Panc1 (cell line): ENCODE measurements at regions not wholly inside any gene's neighbourhood (a gene's known extent, or its start where the extent isn't known, plus 50 kb on each side); places are given as distances from the start of the nearest gene placed in this dataset.
"Not testable (repeated sequence)": the region's sequence is repeated elsewhere in the genome, so short reads cannot be mapped to it uniquely, and the experiment has no call there.

Source experiments
- ATAC-seq: fragments of 200-7000 bp; cut with Tn5 transposase; 2 replicates; pipeline ENCODE4 v1.9.1; 2020; ENCODE audit warnings: mild to moderate bottlenecking, moderate library complexity
- BruUV-seq: library from RNA; stranded (reverse); fragments of 400-500 nt; replicated peaks from 2 replicates; lab custom pipeline; 2021; lab: Mats Ljungman, UMichigan
- CTCF ChIA-PET: fragments of 300-600 bp; sonication (Branson Sonifier 250); formaldehyde crosslinking; loops from one replicate; lab custom pipeline; 2022; ENCODE audit warnings: antibody characterized with exemption; lab: Charles Lee
- POLR2A ChIA-PET: fragments of 300-600 bp; sonication (Branson Sonifier 250); formaldehyde crosslinking; loops from one replicate; lab custom pipeline; 2022; ENCODE audit warnings: antibody characterized with exemption; lab: Charles Lee
- DNase-seq: peaks from one replicate; pipeline ENCODE4 v3.0.0-alpha.2; 2010; ENCODE audit warnings: low read depth, low spot score
- H3K27ac ChIP-seq: 2 replicates; pipeline ENCODE4 v1.5.1; 2011; ENCODE audit warnings: mild to moderate bottlenecking, low read length, inconsistent platforms
- H3K27me3 ChIP-seq: fragments of 200-500 bp; sonication (Bioruptor generic); 2 replicates; pipeline ENCODE4 v1.6.0; 2014; ENCODE audit warnings: low read length, inconsistent platforms; ENCODE audit not compliant: control insufficient read depth, insufficient read depth
- H3K36me3 ChIP-seq: fragments of 200-500 bp; sonication (Bioruptor generic); 2 replicates; pipeline ENCODE4 v1.5.1; 2014; ENCODE audit warnings: inconsistent platforms, mild to moderate bottlenecking, low read length, moderate library complexity; ENCODE audit not compliant: control insufficient read depth, insufficient read depth
- H3K4me1 ChIP-seq: 2 replicates; pipeline ENCODE4 v1.5.1; 2011; ENCODE audit warnings: inconsistent platforms, mild to moderate bottlenecking, low read length, moderate library complexity; ENCODE audit not compliant: control insufficient read depth, insufficient read depth
- H3K4me3 ChIP-seq, 2 experiments: 2 replicates each; pipeline ENCODE4 v1.5.1; 2011 to 2012; ENCODE audit warnings: low read depth in 2 of 2, low read length in 2 of 2, mild to moderate bottlenecking in 2 of 2, inconsistent platforms in 1 of 2, moderate library complexity in 1 of 2
- H3K9me3 ChIP-seq: fragments of 200-500 bp; sonication (Bioruptor generic); 2 replicates; pipeline ENCODE4 v1.5.1; 2014; ENCODE audit warnings: low read depth, mild to moderate bottlenecking, inconsistent platforms, low read length, moderate library complexity; ENCODE audit not compliant: control insufficient read depth, insufficient read depth
- CTCF ChIP-seq: fragments of 450-650 bp; IDR thresholded peaks from 2 replicates; pipeline ENCODE4 v1.5.1; 2017; ENCODE audit warnings: mild to moderate bottlenecking
- TCF7L2 ChIP-seq: IDR thresholded peaks from 2 replicates; pipeline ENCODE4 v1.6.1; 2011; ENCODE audit warnings: mild to moderate bottlenecking, low read depth, low read length, inconsistent platforms
- in situ Hi-C: cut with HindIII; loops from 2 replicates; pipeline ENCODE4 v1.10.0; 2016; ENCODE audit warnings: low sequenced_read_pairs, low pct_unique_long_range_greater_than_20kb
- intact Hi-C: fragments of 100-400 bp; cut with micrococcal nuclease; formaldehyde crosslinking; loops from one replicate; pipeline ENCODE4 v1.10.0; 2022; ENCODE audit not compliant: unreplicated experiment

GRCh38 chr2:91466780-91467363 is 2775.4 kb downstream of the RPIA start:
- intact Hi-C loops, CTCF ChIA-PET, H3K27ac ChIP-seq, H3K36me3 ChIP-seq, in situ Hi-C loops, DNase-seq, H3K4me1 ChIP-seq, H3K9me3 ChIP-seq, ATAC-seq, H3K27me3 ChIP-seq, H3K4me3 ChIP-seq, BruUV-seq, POLR2A ChIA-PET: not testable (repeated sequence)

- H3K4me1 ChIP-seq, ATAC-seq, BruUV-seq, CTCF ChIA-PET, H3K36me3 ChIP-seq, H3K27me3 ChIP-seq, in situ Hi-C loops, H3K9me3 ChIP-seq, intact Hi-C loops, POLR2A ChIA-PET, H3K4me3 ChIP-seq, DNase-seq, H3K27ac ChIP-seq: not testable (repeated sequence)
Measured at GRCh38 chr2:91476244-91476935, 2784.9 kb downstream of the RPIA start.

- CTCF ChIA-PET, H3K4me3 ChIP-seq, H3K36me3 ChIP-seq, DNase-seq, H3K27ac ChIP-seq, POLR2A ChIA-PET, H3K27me3 ChIP-seq, BruUV-seq, H3K9me3 ChIP-seq, intact Hi-C loops, ATAC-seq, H3K4me1 ChIP-seq, in situ Hi-C loops: not testable (repeated sequence)
Measured at GRCh38 chr2:91476936-91477246, 2785.4 kb downstream of the RPIA start.

- H3K27ac ChIP-seq, POLR2A ChIA-PET, H3K27me3 ChIP-seq, H3K4me1 ChIP-seq, H3K36me3 ChIP-seq, in situ Hi-C loops, ATAC-seq, DNase-seq, intact Hi-C loops, H3K9me3 ChIP-seq, BruUV-seq, CTCF ChIA-PET: not testable (repeated sequence)
- H3K4me3 ChIP-seq: peak overlapping the region; percentile 34 to 52
Measured at GRCh38 chr2:91477291-91477690, 2785.8 kb downstream of the RPIA start.

GRCh38 chr2:91477731-91478672 is 2786.5 kb downstream of the RPIA start:
- no peaks in the 10 kb centered on the region for H3K36me3 ChIP-seq
- in situ Hi-C loops (no loop called here), intact Hi-C loops (no loop called here)
- BruUV-seq: no TSS peak
- no peak overlapping the region for H3K27ac ChIP-seq
- ChIA-PET CTCF (no interaction called here), POLR2A (no interaction called here)
- peak; percentile 95 for TF ChIP-seq TCF7L2
- no peak for TF ChIP-seq CTCF
- DNase-seq (no peak), ATAC-seq (no peak)
- H3K9me3 ChIP-seq: no peaks in the 10 kb centered on the region
- peaks cover 8% of the 10 kb centered on the region; the same call in 1 of the 2 replicates for H3K27me3 ChIP-seq
- H3K4me1 ChIP-seq: peaks cover 2% of the 10 kb centered on the region
- H3K4me3 ChIP-seq: peak overlapping the region; percentile 34 to 52

- intact Hi-C loops, BruUV-seq, POLR2A ChIA-PET, DNase-seq, H3K9me3 ChIP-seq, H3K27me3 ChIP-seq, in situ Hi-C loops, ATAC-seq, CTCF ChIA-PET, H3K27ac ChIP-seq, H3K4me1 ChIP-seq, H3K36me3 ChIP-seq: not testable (repeated sequence)
- H3K4me3 ChIP-seq: peak overlapping the region; percentile 34 to 52; a peak in 3 of 4 replicates
Measured at GRCh38 chr2:91478851-91479718, 2787.6 kb downstream of the RPIA start.
